HTR-8/SVneo (cell line): ENCODE measurements at regions not wholly inside any gene's neighbourhood (a gene's known extent, or its start where the extent isn't known, plus 50 kb on each side); places are given as distances from the start of the nearest gene placed in this dataset.
A peak's percentile ranks its signal among the peaks of the same experiment; 100 is the strongest.
"Not testable (repeated sequence)": the region's sequence is repeated elsewhere in the genome, so short reads cannot be mapped to it uniquely, and the experiment has no call there.

Experiments
- DNase-seq: peaks from one replicate; pipeline ENCODE4 v3.0.0; 2011; ENCODE audit warnings: low spot score, mixed read lengths; ENCODE audit not compliant: insufficient read length
- FAIRE-seq: peaks from 2 replicates; lab custom pipeline; 2011; peaks lifted over from hg19 to GRCh38; lab: Jason Lieb, UNC

DNA sequence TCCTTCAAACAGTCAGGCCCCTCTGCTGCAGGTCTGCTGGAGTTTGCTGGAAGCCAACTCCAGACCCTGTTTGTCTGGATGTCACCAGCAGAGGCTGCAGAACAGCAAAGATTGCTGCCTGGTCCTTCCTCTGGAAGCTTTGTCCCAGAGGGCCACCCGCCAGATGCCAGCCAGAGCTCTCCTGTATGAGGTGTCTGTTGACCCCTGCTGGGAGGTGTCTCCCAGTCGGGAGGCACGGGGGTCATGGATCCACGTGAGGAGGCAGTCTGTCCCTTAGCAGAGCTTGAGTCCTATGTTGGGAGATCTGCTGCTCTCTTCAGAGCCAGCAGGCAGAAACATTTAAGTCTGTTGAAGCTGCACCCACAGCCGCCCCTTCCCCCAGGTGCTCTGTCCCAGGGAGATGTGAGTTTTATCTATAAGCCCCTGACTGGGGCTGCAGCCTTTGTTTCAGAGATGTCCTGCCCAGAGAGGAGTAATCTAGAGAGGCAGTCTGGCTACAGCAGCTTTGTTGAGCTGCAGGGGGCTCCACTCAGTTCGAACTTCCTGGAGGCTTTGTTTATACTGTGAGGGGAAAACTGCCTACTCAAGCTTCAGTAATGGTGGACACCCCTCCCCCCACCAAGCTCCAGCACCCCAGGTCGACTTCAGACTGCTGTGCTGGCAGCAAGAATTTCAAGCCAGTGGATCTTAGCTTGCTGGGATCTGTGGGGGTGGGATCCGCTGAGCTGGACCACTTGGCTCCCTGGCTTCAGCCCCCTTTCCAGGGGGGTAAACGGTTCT lies 72.1 kb downstream of the OGFRL1 start:
- not testable (repeated sequence) for FAIRE-seq, DNase-seq

DNA sequence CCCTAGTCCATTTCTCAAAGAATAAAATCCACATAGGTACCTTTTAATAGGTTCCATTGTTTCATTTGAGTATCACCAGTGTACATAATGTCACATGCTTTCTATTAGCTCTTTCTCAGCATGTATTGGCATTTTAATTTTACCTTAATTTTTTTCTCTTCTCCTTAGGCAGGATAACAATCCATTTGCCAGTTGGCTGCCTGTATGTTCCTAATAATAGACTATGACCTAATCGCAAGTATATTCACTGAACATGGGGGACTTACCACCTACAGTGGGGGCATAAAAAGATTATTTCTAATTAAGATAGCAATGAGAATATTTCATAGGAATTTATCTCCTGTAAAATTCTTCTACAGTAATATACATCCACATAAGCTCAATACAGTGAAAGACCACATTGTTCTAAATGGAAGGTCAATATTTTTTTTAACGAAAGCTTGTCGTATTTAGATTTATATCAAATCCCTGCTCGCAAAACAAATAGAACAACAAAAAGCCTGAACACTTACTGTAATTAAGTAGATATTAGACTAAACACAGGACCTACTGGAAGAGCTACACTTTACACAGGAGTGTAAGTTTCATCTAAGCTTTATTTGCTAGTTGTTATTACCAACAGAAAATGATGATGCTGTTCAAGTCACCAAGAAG lies 76.4 kb downstream of the OGFRL1 start:
- FAIRE-seq, result no peak
- DNase-seq, result no peak

DNA sequence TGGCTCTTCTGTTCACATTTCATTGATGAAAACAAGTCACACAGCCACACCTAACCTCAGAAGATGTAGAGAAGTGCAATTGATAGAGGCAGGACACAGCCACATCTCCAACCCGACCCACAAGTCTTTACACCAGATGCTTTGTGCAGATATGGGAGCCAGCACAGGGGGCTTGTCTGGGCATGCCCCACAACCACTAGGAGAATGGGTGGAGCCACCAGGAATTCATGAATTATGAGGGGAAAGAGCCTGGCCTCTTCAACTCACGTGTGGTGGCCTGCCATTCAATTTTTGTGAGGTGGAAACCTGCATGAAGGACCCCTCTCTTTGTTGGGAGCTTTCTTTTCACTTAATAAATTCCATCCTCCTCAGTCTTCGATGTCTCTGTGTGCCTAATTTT lies 79.1 kb downstream of the OGFRL1 start:
- no peak for DNase-seq
- no peak for FAIRE-seq

DNA sequence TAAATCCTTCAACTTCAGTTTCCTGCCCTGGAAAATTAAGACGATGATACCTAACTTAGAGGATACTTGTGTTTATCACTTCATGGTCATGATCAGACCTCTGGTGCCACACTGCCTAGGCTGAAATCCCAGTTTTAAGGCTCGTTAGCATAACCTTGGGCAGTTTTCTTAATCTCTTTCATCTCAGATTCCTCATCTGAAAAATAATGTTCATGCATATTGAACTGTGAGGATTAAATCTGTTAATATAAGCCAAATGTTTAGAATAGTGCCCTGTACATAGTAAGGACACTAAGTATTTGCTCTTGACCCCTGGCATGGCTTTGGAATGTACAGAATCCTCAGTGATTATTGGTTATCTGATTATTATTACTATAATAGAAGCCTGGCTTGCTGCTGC lies 79.7 kb downstream of the OGFRL1 start:
- FAIRE-seq (no peak), DNase-seq (no peak)

DNA sequence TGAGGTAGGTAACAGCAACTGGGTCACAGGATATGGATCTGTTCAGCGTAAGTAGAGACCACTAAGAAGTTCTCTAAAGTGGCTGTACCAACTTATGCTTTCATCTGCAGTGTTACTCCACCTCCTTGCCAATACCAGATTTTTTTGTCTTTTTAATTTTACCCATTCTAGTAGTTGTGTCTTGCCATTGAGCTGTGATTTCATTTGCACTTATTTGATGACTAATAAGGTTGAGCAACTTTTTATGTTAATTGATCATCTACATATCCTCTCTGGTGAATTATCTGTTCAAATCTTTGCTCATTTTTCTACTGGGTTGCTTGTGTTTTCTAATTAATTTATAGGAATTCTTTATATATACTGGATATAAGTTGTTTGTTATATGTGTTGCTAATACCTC lies 82.9 kb downstream of the OGFRL1 start:
- no peak for FAIRE-seq

DNA sequence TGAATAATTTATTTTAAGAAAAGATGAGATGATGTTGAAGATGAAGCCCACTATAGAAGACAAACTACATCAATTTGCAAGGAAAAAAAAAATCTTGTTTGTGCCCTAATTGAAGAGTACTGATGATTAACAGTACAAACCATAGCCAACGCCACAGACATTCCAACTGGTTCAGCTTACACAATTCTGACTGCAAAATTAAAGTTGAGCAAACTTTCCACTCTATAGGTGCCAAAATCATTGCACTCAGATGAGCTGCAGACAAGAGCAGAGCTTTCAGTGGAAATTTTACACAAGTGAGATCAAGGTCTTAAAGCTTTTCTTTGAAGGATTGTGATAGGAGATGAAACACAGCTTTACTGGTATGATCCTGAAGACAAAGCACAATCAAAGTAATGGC lies 85.3 kb downstream of the OGFRL1 start:
- no peak for FAIRE-seq
- no peak for DNase-seq

More for the DNA sequence above, 82.9 kb downstream of the OGFRL1 start:
- no peak for DNase-seq

DNA sequence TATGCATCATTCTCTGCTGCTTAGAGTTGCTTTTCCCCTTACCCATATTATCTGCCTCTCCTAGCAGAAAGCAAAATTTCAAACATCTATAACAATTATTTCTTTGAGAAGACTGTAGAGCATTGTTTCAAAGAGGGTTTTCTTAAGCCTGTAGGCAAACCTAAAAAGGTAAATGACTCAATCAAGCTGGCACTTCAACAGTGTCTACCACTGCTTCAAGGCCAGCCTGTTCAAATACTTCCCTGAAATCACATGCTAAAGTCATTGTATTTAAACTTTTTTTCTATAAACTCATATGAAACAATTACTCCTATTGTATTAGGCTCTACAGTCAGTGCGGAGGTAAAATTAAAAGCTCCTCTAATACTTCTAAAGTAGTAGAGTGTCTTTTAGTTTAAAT lies 87.1 kb downstream of the OGFRL1 start:
- FAIRE-seq (no peak), DNase-seq (no peak)

DNA sequence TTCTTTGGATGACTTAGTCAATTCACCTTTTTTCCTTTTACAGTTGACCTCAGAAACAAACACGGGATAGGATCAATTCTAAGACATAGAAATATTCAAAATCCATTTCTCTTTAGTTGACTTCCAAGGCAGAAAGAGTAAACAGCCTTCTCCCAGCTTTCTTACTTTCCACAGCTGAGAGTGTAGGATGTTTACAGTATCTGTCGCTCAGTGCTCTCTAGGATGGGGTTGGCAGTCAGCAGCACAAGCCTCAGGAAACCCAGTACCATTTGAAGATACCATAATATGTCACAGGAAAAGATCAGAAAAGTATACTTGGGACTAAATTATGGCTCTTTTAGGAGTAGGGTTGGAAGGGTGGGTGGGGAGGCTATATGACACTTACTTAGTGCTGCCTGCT lies 88.2 kb downstream of the OGFRL1 start:
- DNase-seq (no peak), FAIRE-seq (no peak)

DNA sequence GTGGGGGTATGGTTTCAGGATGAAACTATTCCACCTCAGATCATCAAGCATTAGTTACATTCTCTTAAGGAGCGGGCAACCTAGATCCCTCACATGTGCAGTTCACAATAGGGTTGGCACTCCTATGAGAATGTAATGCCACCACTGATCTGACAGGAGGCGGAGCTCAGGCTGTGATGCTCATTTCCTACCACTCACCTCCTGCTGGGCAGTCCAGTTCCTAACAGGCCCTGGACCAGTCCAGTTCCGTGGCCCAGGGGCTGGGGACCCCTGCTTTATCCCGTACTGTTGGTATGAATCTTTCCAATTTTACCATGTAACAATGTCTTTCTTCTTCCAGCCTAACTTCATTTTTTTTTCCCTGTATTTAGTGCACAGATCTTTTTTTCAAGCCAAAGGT lies 94.9 kb downstream of the OGFRL1 start:
- FAIRE-seq, result peak; percentile 31
- DNase-seq, result no peak

DNA sequence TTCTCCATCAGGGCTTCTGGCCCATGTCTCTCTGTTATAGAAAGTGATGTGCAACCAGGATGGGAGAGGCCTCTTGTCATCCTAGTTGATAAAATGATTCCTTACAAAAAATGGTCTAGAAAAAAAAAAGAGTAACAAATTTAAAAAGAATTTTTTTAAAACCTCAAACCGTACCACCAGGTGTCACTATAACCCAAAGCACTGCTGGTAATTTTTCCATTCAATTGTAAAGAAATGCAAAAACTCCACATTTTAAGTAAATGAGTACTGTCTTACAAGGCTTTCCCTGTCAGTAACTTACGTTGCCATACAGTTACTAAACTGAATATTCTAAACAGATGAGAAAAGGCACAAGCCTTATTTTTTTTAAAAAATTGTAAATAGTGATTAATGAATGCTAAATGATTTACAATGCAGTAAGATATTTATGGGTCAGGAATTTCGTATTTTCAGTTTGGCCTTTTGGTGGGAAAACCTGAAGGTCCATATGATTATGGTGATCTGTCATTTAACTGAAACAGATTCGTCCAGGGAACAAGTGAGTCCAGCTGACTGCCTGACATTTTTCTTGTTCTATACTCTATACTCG lies 95.4 kb downstream of the OGFRL1 start:
- peak; percentile 27 for DNase-seq
- FAIRE-seq, result no peak

DNA sequence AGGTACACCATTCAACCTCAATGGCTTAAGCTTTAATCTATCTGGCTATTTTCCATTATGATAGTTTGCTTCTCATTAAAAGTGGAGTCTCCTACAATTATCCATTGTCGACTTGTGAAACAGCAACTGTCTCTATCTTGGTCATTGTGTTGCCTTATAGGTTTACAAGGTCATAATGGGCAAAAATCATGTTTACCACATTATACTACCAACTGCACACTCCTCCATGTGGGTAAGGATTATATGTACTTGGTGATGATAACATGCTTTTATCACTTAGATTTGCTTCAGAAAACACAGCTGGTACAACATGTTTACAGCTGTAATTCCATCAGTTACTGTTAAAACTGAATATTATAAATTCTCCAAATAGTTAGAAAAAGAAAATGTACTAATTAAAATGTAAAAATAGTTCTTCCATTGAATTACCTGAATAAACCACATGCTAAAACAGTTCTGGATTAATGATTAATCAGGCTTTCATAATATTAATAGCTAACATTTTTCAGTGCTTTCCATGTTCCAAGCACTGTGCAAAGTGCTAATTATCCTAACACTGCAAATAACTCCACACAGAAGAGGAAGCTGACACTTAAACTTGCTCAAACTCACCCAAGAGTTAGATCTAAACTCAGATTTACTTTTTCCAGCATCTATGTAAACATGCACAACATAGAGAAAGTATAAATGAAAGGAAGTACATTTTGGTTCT lies 96.7 kb downstream of the OGFRL1 start:
- FAIRE-seq, result no peak
- DNase-seq, result no peak

DNA sequence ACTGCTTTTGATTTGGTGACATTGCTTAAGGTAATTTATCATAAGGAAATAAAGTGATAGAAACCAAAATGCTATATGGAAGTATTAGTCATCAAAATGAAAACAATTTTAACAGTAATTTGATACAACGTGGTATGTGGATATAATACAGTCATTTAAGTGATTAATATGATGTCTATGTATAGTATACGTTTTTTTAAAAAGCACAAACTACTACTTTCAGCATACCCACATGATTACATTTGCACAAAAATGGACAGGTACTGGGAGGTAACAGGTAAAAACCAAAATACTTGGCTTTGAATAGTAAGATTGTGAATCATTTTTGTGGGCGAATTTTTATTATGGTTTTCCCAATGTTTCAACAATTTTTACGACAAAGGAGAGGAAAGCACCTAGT lies 97.6 kb downstream of the OGFRL1 start:
- peak; percentile 28 for FAIRE-seq
- DNase-seq, result no peak

DNA sequence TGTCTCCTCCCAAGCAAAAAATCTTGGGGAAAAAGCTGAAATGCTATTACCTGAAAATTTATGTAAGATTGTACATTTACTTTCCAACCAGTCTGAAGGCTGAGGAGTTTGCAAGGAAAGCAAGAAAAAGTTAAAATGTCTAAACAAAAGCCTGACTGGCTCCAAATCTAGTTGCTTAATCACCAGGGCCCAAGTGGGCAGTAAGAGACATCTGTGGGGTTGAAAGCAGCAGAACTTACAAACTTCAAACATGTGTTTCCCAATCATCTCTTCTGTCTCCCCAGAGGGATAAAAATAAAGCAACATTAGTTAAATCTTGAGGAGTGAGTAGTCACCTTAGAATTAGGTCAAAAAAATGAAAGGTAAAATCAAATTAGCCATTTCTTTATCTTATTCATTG lies 98.6 kb downstream of the OGFRL1 start:
- FAIRE-seq (no peak), DNase-seq (no peak)

DNA sequence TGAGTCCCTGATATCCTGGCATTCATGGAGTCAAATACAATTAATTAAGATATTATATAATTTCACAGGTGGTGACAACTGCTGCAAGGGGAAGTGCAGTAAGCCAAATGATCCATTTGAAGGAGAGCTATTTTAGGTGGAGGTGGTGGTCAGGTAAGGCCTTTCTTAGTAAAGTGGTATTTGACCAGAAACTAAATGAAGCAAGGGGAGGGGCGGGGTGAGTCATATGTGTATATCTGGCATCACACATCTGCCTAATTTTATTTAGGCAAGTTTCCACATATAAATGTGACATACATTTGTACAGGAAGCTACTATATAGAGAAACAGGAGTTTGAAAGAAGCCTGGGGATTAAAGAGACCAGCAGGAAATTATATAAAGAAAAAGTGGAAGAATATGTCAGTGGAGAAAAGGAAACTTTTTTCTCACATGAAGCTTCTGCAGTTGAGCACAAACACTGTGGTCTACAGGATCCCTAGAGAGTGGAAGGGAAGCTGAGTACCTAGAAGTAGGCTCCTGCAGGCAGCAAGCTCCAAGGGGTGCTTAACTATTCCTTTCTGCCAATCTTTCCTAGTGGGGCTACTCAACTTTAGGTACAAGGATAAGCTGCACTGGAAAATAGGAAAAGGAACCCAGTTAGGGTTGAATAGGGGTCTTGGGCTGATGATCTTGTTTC lies 99.6 kb downstream of the OGFRL1 start:
- no peak for FAIRE-seq
- no peak for DNase-seq

DNA sequence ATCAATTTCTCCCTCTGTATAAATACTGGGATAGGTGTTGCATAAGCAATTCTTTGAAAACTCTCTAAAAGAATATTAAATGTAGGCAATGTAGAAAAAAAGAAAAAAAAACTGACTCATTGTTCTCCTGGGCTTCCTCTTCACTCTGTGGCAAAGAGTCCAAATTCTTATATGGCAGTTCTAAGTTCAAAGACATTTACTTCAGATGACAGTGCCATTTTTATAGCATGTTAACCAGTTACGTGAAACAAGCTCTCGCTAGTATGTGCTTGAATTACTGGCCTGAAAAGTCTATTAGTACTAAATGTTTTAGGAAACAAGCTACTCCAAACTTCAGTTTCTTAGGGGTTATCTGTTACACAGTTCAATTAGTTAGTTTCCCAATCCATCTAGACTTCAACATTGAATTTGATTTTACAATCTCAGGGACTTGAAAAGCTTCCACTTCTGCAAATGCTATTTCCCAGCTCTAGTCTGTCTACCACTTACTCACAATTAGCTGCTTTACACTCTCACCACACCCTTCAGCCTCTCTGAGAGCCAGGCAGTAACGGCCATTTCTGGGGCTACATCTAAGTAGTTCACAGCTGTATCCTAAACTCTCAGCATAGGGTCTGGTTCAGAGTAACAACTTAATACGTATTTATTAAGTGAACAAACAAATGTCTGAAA lies 100.4 kb downstream of the OGFRL1 start:
- FAIRE-seq, result no peak

DNA sequence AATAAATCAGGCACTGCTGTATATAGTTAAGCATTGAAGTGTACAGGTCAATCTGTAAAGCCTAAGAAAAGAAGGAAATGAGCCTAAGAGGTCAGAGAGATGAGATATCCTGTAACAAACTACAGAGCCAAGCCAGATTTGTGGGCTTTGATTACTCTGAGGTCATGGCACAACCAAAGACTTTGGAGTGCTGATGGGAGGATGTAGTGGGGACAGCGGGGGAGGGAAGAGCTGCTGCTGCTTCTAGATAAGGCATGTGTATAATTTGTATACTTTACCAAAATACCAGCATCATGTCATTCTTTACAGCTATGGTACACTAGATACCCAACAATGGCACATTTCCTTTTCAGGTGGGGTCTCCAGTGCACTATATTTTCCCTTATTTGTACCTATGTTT lies 102.5 kb downstream of the OGFRL1 start:
- no peak for DNase-seq
- FAIRE-seq, result no peak

More for the DNA sequence above, 100.4 kb downstream of the OGFRL1 start:
- no peak for DNase-seq

DNA sequence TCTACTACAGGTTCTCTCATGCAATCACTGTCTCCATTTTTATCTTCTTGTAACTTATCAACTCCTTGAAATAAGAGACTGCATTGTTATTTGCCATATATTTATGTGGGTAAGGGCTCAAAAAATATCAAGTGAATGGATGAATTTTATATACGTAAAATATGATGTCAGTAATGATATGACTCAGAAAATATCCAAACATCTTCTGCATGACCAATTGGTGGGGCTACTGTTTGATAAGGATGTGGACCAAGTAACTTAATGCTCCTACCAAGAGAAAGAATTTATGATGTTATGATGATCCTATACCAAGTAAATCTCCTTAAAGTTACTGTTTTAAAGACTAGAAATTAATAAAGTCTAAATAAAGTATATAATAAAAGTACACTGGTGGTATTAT lies 103.7 kb downstream of the OGFRL1 start:
- no peak for DNase-seq
- no peak for FAIRE-seq

DNA sequence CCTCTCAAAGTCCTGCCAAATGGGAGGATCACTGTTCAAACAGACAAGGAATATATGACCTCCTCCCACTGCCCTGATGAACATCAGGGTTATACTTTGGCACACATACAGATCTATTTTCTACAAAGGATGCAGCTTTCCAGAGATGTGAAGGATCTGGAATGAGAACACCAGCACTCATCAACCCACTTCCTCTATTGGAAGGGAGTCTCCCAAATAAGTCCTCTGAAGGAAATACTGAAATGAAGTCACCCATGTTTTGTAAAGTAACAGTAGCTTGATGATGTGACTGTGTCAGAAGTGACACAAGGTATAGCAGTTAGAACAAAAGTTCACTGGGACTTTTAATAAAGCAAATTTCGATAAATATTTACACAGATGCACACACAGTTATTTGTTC lies 104.9 kb downstream of the OGFRL1 start:
- no peak for DNase-seq
- no peak for FAIRE-seq

DNA sequence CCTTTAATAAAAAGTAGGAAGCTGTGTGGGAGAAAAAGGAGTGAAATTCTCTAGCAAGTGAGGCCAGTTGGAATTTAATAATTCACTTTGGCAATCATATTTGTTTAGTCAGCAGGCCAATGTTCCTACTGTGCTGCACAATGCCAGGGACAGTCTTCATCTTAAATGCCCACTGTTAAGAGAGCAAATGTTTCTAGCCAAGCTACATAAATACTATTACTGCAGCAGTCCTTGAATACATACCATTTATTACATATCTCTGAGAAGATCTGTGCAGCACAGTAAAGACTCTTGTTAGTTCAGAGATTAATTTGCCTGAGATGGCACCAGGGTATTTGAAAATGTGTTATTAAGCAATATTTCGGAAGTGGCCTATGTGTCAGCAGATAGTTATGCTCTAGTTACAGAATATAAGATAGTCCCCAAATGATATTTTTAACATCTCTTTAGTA lies 105.4 kb downstream of the OGFRL1 start:
- peak; percentile 76 for FAIRE-seq
- DNase-seq, result no peak

DNA sequence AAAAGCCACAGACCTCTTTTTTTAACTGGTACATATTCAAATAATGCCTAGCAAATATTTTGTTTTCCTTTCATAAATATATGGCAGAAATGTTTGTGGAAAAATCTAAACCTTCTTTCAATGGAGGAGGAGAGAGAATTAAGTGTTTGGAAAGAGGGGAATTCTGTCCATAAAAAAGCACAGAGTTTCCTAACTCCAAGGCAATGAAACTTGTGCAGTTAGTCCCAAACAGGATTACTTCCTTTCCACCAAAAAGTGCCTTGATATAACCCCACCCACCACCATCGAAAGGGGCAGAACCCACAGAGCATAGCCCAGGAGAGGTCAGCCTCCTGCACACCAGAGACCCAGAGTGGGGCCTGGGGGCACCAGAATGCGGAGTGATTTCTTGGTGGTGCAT lies 106.3 kb downstream of the OGFRL1 start:
- no peak for FAIRE-seq
- DNase-seq, result no peak
